GM23338 (cell line): ENCODE measurements at regions not wholly inside any gene's neighbourhood (a gene's known extent, or its start where the extent isn't known, plus 50 kb on each side); places are given as distances from the start of the nearest gene placed in this dataset.

Experiments
- ATAC-seq: fragments of 200-7000 bp; cut with Tn5 transposase; 3 replicates; pipeline ENCODE4 v1.9.1; 2020
- DNase-seq: peaks from one replicate; pipeline ENCODE4 v3.0.0-alpha.2; 2015; ENCODE audit warnings: low spot score
- H2AFZ ChIP-seq: fragments of 200-600 bp; sonication (generic); 2 replicates; pipeline ENCODE4 v1.8.0; 2016; ENCODE audit warnings: antibody characterized with exemption, mild to moderate bottlenecking, moderate library complexity
- H3F3A ChIP-seq: fragments of 200-600 bp; sonication (generic); replicated peaks from 2 replicates; pipeline ENCODE4 v1.8.0; 2017; ENCODE audit warnings: antibody characterized with exemption, mixed run types, low read depth
- H3K27ac ChIP-seq: fragments of 200-600 bp; sonication (generic); 2 replicates; pipeline ENCODE4 v1.6.1; 2016; ENCODE audit warnings: low read depth
- H3K27me3 ChIP-seq: fragments of 200-600 bp; sonication (generic); 2 replicates; pipeline ENCODE4 v1.8.0; 2016; ENCODE audit warnings: mild to moderate bottlenecking, mixed run types, moderate library complexity; ENCODE audit not compliant: insufficient read depth
- H3K36me3 ChIP-seq: fragments of 200-600 bp; sonication (generic); 2 replicates; pipeline ENCODE4 v1.8.0; 2016; ENCODE audit warnings: mild to moderate bottlenecking; ENCODE audit not compliant: insufficient read depth
- H3K4me1 ChIP-seq: fragments of 200-600 bp; sonication (generic); 2 replicates; pipeline ENCODE4 v1.8.0; 2016; ENCODE audit warnings: mild to moderate bottlenecking, moderate library complexity; ENCODE audit not compliant: insufficient read depth
- H3K4me2 ChIP-seq: fragments of 200-600 bp; sonication (generic); 2 replicates; pipeline ENCODE4 v1.7.1; 2017; ENCODE audit warnings: mixed run types
- H3K4me3 ChIP-seq: fragments of 200-600 bp; sonication (generic); 2 replicates; pipeline ENCODE4 v1.6.1; 2016; ENCODE audit warnings: mixed run types
- H3K79me2 ChIP-seq: fragments of 200-600 bp; sonication (generic); replicated peaks from 2 replicates; pipeline ENCODE4 v1.8.0; 2017; ENCODE audit warnings: mild to moderate bottlenecking; ENCODE audit not compliant: insufficient read depth
- H3K9me2 ChIP-seq: fragments of 200-600 bp; sonication (generic); 2 replicates; pipeline ENCODE4 v1.8.0; 2017; ENCODE audit not compliant: insufficient read depth
- H4K20me1 ChIP-seq: fragments of 200-600 bp; sonication (generic); replicated peaks from 2 replicates; pipeline ENCODE4 v1.8.0; 2017; ENCODE audit warnings: mild to moderate bottlenecking; ENCODE audit not compliant: insufficient read depth
- H3K27ac Mint-ChIP-seq: 2 replicates; pipeline ENCODE4 v1.8.0; 2020; ENCODE audit warnings: inconsistent platforms, mild to moderate bottlenecking, moderate library complexity, mixed read lengths
- H3K27me3 Mint-ChIP-seq: 3 replicates; pipeline ENCODE4 v1.8.0; 2022; ENCODE audit warnings: low read depth, mild to moderate bottlenecking, moderate library complexity, mixed read lengths, inconsistent platforms; ENCODE audit not compliant: insufficient read depth, poor library complexity
- H3K36me3 Mint-ChIP-seq: 3 replicates; pipeline ENCODE4 v1.8.0; 2021; ENCODE audit warnings: low read depth, mild to moderate bottlenecking, inconsistent platforms, moderate library complexity, mixed read lengths
- H3K4me1 Mint-ChIP-seq: 3 replicates; pipeline ENCODE4 v1.8.0; 2020; ENCODE audit warnings: mild to moderate bottlenecking, inconsistent platforms, mixed read lengths
- H3K4me3 Mint-ChIP-seq: 3 replicates; pipeline ENCODE4 v1.8.0; 2021; ENCODE audit warnings: moderate library complexity, mild to moderate bottlenecking, inconsistent platforms, mixed read lengths
- H3K9me3 Mint-ChIP-seq: 3 replicates; pipeline ENCODE4 v1.8.0; 2020; ENCODE audit warnings: moderate library complexity, mild to moderate bottlenecking, inconsistent platforms, mixed read lengths
- CREB1 ChIP-seq: fragments of 250-450 bp; sonication (Bioruptor Pico); IDR thresholded peaks from 2 replicates; pipeline ENCODE4 v1.5.0; 2020; ENCODE audit warnings: low read depth, mild to moderate bottlenecking, moderate library complexity
- EZH2 ChIP-seq: fragments of 200-600 bp; sonication (generic); IDR thresholded peaks from one replicate; pipeline ENCODE4 v1.8.0; 2017; ENCODE audit warnings: antibody characterized with exemption, mild to moderate bottlenecking, low read depth; ENCODE audit not compliant: unreplicated experiment
- JUNB ChIP-seq: IDR thresholded peaks from one replicate; pipeline ENCODE4 v1.6.1; 2016; ENCODE audit warnings: antibody characterized with exemption; ENCODE audit not compliant: unreplicated experiment
- STAT1 ChIP-seq: IDR thresholded peaks from one replicate; pipeline ENCODE4 v1.6.1; 2016; ENCODE audit warnings: antibody characterized with exemption; ENCODE audit not compliant: unreplicated experiment
- TF ChIP-seq, protein P1 (sequence below): IDR thresholded peaks from one replicate; pipeline ENCODE4 v1.6.1; 2018; ENCODE audit warnings: antibody characterized with exemption; ENCODE audit not compliant: unreplicated experiment
- TF ChIP-seq, protein P2 (sequence below), 2 experiments: fragments of 200-600 bp in 1 of 2; sonication (generic) in 1 of 2; conservative IDR thresholded peaks; 2 replicates each; pipeline versions ENCODE4 v1.5.1 to v1.6.1; 2016 to 2017; ENCODE audit warnings: antibody characterized with exemption in 2 of 2, low read depth in 2 of 2, mild to moderate bottlenecking in 2 of 2, moderate library complexity in 1 of 2
- TF ChIP-seq, protein P3 (sequence below): fragments of 250-450 bp; sonication (Bioruptor Pico); IDR thresholded peaks from 2 replicates; pipeline ENCODE4 v1.5.0; 2020; ENCODE audit warnings: mild to moderate bottlenecking, moderate library complexity

DNA sequence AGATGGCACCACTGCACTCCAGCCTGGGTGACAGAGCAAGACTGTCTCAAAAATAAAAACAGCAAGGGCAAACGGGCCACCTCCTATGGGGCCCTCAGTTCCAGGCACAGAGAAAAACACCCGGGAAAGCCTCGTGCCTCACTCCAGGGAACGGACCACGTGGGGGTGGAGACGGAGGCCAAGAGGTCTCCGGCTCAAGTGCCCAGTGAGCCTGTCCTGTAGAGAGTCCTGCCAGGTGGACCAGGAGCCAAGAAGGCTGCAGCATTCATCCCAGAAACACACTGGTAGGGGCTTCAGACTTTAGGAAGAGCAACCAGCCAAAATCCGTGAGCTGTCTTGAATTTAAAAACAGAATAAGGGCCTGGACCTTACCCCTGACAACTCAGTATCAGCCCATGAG lies 63.8 kb downstream of the C5orf15 start (continued):
- TF ChIP-seq, protein P1, sequence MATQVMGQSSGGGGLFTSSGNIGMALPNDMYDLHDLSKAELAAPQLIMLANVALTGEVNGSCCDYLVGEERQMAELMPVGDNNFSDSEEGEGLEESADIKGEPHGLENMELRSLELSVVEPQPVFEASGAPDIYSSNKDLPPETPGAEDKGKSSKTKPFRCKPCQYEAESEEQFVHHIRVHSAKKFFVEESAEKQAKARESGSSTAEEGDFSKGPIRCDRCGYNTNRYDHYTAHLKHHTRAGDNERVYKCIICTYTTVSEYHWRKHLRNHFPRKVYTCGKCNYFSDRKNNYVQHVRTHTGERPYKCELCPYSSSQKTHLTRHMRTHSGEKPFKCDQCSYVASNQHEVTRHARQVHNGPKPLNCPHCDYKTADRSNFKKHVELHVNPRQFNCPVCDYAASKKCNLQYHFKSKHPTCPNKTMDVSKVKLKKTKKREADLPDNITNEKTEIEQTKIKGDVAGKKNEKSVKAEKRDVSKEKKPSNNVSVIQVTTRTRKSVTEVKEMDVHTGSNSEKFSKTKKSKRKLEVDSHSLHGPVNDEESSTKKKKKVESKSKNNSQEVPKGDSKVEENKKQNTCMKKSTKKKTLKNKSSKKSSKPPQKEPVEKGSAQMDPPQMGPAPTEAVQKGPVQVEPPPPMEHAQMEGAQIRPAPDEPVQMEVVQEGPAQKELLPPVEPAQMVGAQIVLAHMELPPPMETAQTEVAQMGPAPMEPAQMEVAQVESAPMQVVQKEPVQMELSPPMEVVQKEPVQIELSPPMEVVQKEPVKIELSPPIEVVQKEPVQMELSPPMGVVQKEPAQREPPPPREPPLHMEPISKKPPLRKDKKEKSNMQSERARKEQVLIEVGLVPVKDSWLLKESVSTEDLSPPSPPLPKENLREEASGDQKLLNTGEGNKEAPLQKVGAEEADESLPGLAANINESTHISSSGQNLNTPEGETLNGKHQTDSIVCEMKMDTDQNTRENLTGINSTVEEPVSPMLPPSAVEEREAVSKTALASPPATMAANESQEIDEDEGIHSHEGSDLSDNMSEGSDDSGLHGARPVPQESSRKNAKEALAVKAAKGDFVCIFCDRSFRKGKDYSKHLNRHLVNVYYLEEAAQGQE, result no peak
- TF ChIP-seq STAT1 (no peak), EZH2 (no peak)

DNA sequence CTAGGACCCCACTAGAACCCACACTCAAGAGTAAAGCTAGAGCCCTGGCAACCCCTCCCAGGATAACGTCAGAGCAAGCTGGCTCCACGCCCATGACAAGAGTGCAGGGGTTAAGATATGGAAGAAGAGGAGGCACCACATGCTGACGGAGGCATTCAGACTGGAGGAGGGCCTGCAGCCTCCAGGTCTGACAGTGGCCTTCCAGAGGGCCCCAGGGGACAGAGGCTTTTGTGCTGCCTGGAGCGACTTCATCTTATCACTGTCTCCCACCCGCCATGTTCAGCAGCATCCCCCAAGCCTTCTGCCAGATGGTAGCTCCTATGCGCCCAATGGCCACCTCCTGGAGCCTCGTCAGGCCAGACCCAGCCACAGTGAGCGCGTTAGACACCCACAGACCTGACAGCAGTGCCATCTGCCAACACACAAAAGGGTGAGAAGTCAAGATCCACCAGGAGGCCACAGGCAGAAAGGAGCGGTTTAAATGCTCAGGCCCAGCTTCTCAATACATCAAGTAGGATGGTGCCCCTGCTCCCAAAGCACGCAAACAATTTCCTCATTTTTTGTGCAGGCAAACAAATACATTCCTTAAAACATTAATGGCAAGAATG lies 65.8 kb downstream of the C5orf15 start:
- no peak overlapping the region for H3K4me2 ChIP-seq

DNA sequence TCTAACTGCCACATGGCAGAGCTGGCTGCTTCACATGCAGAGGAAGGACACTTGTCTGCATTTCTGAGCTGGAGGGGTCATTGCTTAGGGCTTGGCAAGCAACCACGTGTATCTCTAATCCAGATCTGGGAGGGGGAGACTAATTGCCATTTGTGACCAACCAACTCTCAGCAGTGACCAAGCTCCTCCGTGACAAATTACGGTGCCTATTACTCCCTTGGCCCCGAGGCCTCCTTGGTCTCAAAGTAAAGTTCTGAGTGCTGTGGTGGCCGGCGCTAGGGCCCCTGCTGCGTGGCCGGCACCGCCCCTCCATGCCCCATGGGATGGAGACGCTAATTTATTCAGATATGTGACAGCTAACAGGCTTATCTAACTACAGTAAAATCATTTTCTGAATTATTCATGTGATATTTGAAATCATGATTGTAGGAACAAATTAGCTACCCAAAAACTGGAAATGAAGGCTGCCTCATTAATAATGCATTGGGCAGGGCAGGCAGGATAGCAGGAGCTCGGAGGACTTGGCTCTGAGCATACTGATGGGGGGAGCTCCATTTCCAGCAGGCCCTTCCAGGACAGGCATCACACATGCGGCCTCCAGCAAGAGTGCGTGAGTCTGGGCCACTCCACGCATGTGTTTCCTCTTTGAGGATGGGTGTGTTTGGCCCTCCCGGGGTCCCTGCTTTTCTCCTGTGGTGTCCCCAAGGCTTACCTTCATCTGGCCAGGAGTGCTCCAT lies 67.7 kb downstream of the C5orf15 start:
- Histone ChIP-seq H3K4me3 (no peak overlapping the region), H3F3A (no peaks in the 10 kb centered on the region), H3K27me3 (no peaks in the 10 kb centered on the region), H3K4me1 (no peaks in the 10 kb centered on the region), H3K79me2 (no peaks in the 10 kb centered on the region), H3K4me2 (no peak overlapping the region), H4K20me1 (no peaks in the 10 kb centered on the region), H3K27ac (no peak overlapping the region), H3K36me3 (no peaks in the 10 kb centered on the region), H3K9me2 (no peaks in the 10 kb centered on the region), H2AFZ (no peak overlapping the region)
- Mint-ChIP-seq H3K4me3 (no peak overlapping the region), H3K4me1 (no peaks in the 10 kb centered on the region), H3K9me3 (no peaks in the 10 kb centered on the region), H3K27ac (no peak overlapping the region), H3K27me3 (peaks cover 2% of the 10 kb centered on the region), H3K36me3 (no peaks in the 10 kb centered on the region)
- no peak for ATAC-seq
- DNase-seq, result no peak
- TF ChIP-seq, protein P2, sequence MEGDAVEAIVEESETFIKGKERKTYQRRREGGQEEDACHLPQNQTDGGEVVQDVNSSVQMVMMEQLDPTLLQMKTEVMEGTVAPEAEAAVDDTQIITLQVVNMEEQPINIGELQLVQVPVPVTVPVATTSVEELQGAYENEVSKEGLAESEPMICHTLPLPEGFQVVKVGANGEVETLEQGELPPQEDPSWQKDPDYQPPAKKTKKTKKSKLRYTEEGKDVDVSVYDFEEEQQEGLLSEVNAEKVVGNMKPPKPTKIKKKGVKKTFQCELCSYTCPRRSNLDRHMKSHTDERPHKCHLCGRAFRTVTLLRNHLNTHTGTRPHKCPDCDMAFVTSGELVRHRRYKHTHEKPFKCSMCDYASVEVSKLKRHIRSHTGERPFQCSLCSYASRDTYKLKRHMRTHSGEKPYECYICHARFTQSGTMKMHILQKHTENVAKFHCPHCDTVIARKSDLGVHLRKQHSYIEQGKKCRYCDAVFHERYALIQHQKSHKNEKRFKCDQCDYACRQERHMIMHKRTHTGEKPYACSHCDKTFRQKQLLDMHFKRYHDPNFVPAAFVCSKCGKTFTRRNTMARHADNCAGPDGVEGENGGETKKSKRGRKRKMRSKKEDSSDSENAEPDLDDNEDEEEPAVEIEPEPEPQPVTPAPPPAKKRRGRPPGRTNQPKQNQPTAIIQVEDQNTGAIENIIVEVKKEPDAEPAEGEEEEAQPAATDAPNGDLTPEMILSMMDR (conservative IDR thresholded peaks at IDR 0.05; ENCODE audit: low read depth in 2 of 2), result no peak
- TF ChIP-seq, protein P3, sequence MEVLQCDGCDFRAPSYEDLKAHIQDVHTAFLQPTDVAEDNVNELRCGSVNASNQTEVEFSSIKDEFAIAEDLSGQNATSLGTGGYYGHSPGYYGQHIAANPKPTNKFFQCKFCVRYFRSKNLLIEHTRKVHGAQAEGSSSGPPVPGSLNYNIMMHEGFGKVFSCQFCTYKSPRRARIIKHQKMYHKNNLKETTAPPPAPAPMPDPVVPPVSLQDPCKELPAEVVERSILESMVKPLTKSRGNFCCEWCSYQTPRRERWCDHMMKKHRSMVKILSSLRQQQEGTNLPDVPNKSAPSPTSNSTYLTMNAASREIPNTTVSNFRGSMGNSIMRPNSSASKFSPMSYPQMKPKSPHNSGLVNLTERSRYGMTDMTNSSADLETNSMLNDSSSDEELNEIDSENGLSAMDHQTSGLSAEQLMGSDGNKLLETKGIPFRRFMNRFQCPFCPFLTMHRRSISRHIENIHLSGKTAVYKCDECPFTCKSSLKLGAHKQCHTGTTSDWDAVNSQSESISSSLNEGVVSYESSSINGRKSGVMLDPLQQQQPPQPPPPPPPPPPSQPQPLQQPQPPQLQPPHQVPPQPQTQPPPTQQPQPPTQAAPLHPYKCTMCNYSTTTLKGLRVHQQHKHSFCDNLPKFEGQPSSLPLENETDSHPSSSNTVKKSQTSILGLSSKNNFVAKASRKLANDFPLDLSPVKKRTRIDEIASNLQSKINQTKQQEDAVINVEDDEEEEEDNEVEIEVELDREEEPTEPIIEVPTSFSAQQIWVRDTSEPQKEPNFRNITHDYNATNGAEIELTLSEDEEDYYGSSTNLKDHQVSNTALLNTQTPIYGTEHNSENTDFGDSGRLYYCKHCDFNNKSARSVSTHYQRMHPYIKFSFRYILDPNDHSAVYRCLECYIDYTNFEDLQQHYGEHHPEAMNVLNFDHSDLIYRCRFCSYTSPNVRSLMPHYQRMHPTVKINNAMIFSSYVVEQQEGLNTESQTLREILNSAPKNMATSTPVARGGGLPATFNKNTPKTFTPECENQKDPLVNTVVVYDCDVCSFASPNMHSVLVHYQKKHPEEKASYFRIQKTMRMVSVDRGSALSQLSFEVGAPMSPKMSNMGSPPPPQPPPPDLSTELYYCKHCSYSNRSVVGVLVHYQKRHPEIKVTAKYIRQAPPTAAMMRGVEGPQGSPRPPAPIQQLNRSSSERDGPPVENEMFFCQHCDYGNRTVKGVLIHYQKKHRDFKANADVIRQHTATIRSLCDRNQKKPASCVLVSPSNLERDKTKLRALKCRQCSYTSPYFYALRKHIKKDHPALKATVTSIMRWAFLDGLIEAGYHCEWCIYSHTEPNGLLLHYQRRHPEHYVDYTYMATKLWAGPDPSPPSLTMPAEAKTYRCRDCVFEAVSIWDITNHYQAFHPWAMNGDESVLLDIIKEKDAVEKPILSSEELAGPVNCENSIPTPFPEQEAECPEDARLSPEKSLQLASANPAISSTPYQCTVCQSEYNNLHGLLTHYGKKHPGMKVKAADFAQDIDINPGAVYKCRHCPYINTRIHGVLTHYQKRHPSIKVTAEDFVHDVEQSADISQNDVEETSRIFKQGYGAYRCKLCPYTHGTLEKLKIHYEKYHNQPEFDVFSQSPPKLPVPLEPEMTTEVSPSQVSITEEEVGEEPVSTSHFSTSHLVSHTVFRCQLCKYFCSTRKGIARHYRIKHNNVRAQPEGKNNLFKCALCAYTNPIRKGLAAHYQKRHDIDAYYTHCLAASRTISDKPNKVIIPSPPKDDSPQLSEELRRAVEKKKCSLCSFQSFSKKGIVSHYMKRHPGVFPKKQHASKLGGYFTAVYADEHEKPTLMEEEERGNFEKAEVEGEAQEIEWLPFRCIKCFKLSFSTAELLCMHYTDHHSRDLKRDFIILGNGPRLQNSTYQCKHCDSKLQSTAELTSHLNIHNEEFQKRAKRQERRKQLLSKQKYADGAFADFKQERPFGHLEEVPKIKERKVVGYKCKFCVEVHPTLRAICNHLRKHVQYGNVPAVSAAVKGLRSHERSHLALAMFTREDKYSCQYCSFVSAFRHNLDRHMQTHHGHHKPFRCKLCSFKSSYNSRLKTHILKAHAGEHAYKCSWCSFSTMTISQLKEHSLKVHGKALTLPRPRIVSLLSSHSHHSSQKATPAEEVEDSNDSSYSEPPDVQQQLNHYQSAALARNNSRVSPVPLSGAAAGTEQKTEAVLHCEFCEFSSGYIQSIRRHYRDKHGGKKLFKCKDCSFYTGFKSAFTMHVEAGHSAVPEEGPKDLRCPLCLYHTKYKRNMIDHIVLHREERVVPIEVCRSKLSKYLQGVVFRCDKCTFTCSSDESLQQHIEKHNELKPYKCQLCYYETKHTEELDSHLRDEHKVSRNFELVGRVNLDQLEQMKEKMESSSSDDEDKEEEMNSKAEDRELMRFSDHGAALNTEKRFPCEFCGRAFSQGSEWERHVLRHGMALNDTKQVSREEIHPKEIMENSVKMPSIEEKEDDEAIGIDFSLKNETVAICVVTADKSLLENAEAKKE (CRISPR knock-in tag), result no peak
- TF ChIP-seq CREB1 (CRISPR knock-in tag) (no peak), STAT1 (no peak)

More for the DNA sequence above, 65.8 kb downstream of the C5orf15 start:
- Histone ChIP-seq H4K20me1 (no peaks in the 10 kb centered on the region), H3F3A (no peaks in the 10 kb centered on the region), H3K4me3 (no peak overlapping the region), H3K79me2 (no peaks in the 10 kb centered on the region), H3K9me2 (no peaks in the 10 kb centered on the region), H2AFZ (no peak overlapping the region), H3K27me3 (no peaks in the 10 kb centered on the region), H3K36me3 (no peaks in the 10 kb centered on the region), H3K27ac (no peak overlapping the region), H3K4me1 (no peaks in the 10 kb centered on the region)
- no peaks in the 10 kb centered on the region for H3K9me3 Mint-ChIP-seq
- ATAC-seq, result no peak
- H3K27ac Mint-ChIP-seq, result no peak overlapping the region
- H3K4me1 Mint-ChIP-seq, result no peaks in the 10 kb centered on the region
- H3K36me3 Mint-ChIP-seq, result no peaks in the 10 kb centered on the region
- peaks cover 2% of the 10 kb centered on the region for H3K27me3 Mint-ChIP-seq
- no peak for DNase-seq
- TF ChIP-seq JUNB (no peak), CREB1 (CRISPR knock-in tag) (no peak), STAT1 (no peak)
- no peak overlapping the region for H3K4me3 Mint-ChIP-seq
